NB4 (cell line): ENCODE measurements at regions not wholly inside any gene's neighbourhood (a gene's known extent, or its start where the extent isn't known, plus 50 kb on each side); places are given as distances from the start of the nearest gene placed in this dataset.

Experiments used
- DNase-seq: peaks from one replicate; pipeline ENCODE4 v3.0.0; 2010; ENCODE audit warnings: low read depth
- H3K4me3 ChIP-seq: one replicate; pipeline ENCODE4 v1.5.1; 2011; ENCODE audit warnings: mild to moderate bottlenecking, low read depth, low read length, moderate library complexity
- MAX ChIP-seq: IDR thresholded peaks from 2 replicates; pipeline ENCODE4 v1.6.1; 2011; ENCODE audit warnings: low read depth, low read length
- MYC ChIP-seq: IDR thresholded peaks from 2 replicates; pipeline ENCODE4 v1.6.1; 2011; ENCODE audit warnings: low read depth, low read length
- POLR2A ChIP-seq: IDR thresholded peaks from 2 replicates; pipeline ENCODE4 v1.6.1; 2011; ENCODE audit warnings: mild to moderate bottlenecking; ENCODE audit not compliant: insufficient read length; ENCODE audit errors: extremely low read depth
- TF ChIP-seq, protein P1 (sequence below): IDR thresholded peaks from one replicate; pipeline ENCODE4 v1.5.1; 2012; ENCODE audit warnings: low read depth, low read length

- DNase-seq = no peak
- TF ChIP-seq MYC (no peak), POLR2A (no peak), MAX (no peak)
- TF ChIP-seq, protein P1, sequence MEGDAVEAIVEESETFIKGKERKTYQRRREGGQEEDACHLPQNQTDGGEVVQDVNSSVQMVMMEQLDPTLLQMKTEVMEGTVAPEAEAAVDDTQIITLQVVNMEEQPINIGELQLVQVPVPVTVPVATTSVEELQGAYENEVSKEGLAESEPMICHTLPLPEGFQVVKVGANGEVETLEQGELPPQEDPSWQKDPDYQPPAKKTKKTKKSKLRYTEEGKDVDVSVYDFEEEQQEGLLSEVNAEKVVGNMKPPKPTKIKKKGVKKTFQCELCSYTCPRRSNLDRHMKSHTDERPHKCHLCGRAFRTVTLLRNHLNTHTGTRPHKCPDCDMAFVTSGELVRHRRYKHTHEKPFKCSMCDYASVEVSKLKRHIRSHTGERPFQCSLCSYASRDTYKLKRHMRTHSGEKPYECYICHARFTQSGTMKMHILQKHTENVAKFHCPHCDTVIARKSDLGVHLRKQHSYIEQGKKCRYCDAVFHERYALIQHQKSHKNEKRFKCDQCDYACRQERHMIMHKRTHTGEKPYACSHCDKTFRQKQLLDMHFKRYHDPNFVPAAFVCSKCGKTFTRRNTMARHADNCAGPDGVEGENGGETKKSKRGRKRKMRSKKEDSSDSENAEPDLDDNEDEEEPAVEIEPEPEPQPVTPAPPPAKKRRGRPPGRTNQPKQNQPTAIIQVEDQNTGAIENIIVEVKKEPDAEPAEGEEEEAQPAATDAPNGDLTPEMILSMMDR = no peak
- no peak overlapping the region for H3K4me3 ChIP-seq
Measured at GRCh38 chr10:25766687-25767221, 167.3 kb upstream of the MYO3A start.

- H3K4me3 ChIP-seq = no peak overlapping the region
- no peak for DNase-seq
- TF ChIP-seq POLR2A (no peak), MAX (no peak)
Measured at GRCh38 chr10:25768167-25768566, 165.9 kb upstream of the MYO3A start.

DNA sequence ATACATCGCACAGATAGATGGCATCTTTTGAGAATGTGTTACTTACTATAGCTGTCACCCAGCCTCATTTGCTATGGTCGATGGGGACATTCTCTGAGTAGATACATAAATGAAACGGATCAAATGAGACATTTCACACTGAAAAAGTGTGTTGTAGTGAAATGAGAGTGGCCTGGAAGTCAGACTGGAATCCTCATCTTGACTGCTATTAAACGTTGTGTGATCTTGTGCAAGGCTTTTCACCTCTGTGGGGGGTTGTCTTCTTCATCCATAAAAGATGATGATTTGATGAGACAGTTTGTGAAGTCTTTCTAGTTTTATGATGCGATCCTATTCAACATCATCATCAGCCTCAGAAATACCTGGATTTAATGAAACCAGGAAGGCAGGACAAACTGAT, 155.4 kb upstream of the MYO3A start:
- H3K4me3 ChIP-seq = no peak overlapping the region
- no peak for DNase-seq
- TF ChIP-seq MYC = no peak
- TF ChIP-seq MAX = no peak
- TF ChIP-seq, protein P1 = no peak
- no peak for TF ChIP-seq POLR2A

DNA sequence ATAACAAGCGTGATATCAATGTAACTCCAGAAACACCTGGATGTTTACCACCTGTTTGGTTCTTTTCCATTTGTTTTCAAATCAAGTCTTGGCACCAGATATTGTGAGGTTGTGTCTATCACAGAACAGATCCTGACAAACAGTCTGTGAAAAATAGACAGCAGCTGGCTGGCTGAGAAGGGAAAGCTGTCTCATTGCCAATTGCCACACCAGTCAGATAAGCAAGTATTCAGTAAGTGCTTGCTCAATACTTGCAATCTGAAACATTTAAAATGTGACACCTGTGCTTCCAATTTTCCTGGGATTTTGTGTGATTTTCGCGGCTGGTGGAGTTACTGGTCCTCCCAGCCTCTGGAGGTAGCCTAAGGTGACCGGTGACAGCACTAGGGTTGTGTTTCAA, 147.9 kb upstream of the MYO3A start:
- no peak overlapping the region for H3K4me3 ChIP-seq
- TF ChIP-seq MAX (no peak), MYC (no peak), POLR2A (no peak)
- TF ChIP-seq, protein P1 = no peak
- no peak for DNase-seq

DNA sequence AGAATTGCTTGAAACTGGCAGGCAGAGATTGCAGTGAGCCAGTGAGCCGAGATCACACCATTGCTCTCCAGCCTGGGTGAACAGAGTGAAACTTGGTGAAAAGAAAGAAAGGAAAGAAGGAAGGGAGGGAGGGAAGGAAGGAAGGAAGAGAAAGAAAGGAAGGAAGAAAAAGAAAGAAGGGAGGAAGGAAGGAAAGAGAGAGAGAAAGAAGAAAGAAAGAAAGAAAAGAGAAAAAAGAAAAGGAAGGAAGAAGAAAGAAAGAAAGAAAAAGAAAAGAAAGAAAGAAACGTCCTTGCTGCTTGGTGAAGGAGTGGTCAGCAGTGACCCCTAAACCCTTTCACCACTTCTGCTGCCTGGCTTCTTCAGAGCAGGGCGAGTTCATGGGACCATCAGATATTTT, 147.1 kb upstream of the MYO3A start:
- no peak for DNase-seq
- no peak overlapping the region for H3K4me3 ChIP-seq
- no peak for TF ChIP-seq MYC
- TF ChIP-seq, protein P1 = no peak

DNA sequence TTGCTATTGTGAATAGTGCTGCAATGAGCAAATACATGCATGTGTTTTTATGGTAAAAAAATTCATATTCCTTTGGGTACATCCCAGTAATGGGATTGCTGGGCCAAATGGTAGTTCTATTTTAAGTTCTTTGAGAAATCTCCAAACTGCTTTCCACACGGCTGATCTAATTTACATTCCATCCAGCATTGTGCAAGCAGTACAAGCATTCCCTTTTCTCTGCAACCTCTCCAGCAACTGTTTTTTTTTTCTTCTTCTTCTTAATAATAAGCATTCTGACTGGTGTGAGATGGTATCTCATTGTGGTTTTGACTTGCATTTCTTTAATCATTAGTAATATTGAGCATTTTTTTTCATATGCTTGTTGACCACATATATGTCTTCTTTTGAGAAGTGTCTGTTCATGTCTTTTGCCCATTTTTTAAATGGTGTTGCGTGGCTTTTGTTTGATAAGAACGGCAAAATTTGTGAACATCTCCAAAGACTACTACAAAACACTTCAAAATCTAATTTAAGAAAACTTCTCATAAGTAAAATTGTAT, 136.1 kb upstream of the MYO3A start:
- DNase-seq = no peak
- TF ChIP-seq, protein P1 = no peak
- TF ChIP-seq MYC = no peak
- TF ChIP-seq MAX = no peak
- TF ChIP-seq POLR2A = no peak
- no peak overlapping the region for H3K4me3 ChIP-seq
